GM12878 (cell line): ENCODE measurements at regions not wholly inside any gene's neighbourhood (a gene's known extent, or its start where the extent isn't known, plus 50 kb on each side); places are given as distances from the start of the nearest gene placed in this dataset.

Experiments
- ATAC-seq: fragments of 200-7000 bp; cut with Tn5 transposase; 3 replicates; pipeline ENCODE4 v1.9.1; 2020; ENCODE audit warnings: mild to moderate bottlenecking, moderate library complexity
- BruUV-seq: library from RNA; stranded (reverse); fragments of 400-500 nt; replicated peaks from 2 replicates; lab custom pipeline; 2021; lab: Mats Ljungman, UMichigan
- CTCF ChIA-PET: fragments of 300-600 bp; sonication (Branson Sonifier 250); formaldehyde crosslinking; extraction: SDS; loops from one replicate; lab custom pipeline; 2021; ENCODE audit warnings: inconsistent platforms; lab: Yijun Ruan, JAX
- POLR2A ChIA-PET: fragments of 350-600 bp; formaldehyde crosslinking; extraction: SDS; loops from one replicate; lab custom pipeline; 2021; ENCODE audit warnings: inconsistent platforms; lab: Charles Lee
- RAD21 ChIA-PET: fragments of 300-600 bp; sonication (Branson Sonifier 250); formaldehyde crosslinking; loops from one replicate; lab custom pipeline; 2023; ENCODE audit warnings: antibody characterized with exemption; ENCODE audit not compliant: unreplicated experiment; lab: Charles Lee
- SMC1A ChIA-PET: fragments of 300-600 bp; sonication (Branson Sonifier 250); formaldehyde crosslinking; loops from one replicate; lab custom pipeline; 2023; ENCODE audit not compliant: unreplicated experiment, uncharacterized antibody; lab: Charles Lee
- DNase-seq: peaks from one replicate; pipeline ENCODE4 v3.0.0-alpha.2; 2011; ENCODE audit warnings: low read depth, low spot score
- FAIRE-seq: peaks from 3 replicates; lab custom pipeline; 2011; peaks lifted over from hg19 to GRCh38; lab: Jason Lieb, UNC
- H2AFZ ChIP-seq: 2 replicates; pipeline ENCODE4 v1.6.0; 2011; ENCODE audit warnings: low read depth, low read length, control low read depth; ENCODE audit not compliant: control insufficient read depth
- H3K27ac ChIP-seq: 2 replicates; pipeline ENCODE4 v1.5.1; 2011; ENCODE audit warnings: control low read depth; ENCODE audit not compliant: control insufficient read depth, insufficient read depth
- H3K27me3 ChIP-seq, 2 experiments: replicated peaks in 1 of 2; 2 replicates each; pipeline versions ENCODE4 v1.6.0 to v1.6.1; 2011; ENCODE audit warnings: low read length in 1 of 2; ENCODE audit not compliant: control insufficient read depth in 2 of 2, insufficient read depth in 2 of 2
- H3K36me3 ChIP-seq, 2 experiments: 2 replicates each; pipeline ENCODE4 v1.5.1; 2011; ENCODE audit warnings: low read length in 1 of 2; ENCODE audit not compliant: control insufficient read depth in 2 of 2, insufficient read depth in 2 of 2
- H3K4me1 ChIP-seq: 2 replicates; pipeline ENCODE4 v1.6.1; 2011; ENCODE audit warnings: mild to moderate bottlenecking, low read length, moderate library complexity, mixed read lengths; ENCODE audit not compliant: control insufficient read depth, insufficient read depth
- H3K4me2 ChIP-seq: 2 replicates; pipeline ENCODE4 v1.6.0; 2011; ENCODE audit warnings: control low read depth; ENCODE audit not compliant: control insufficient read depth, insufficient read depth
- H3K4me3 ChIP-seq: fragments of 200-600 bp; sonication (generic); 2 replicates; pipeline ENCODE4 v1.5.1; 2016
- H3K79me2 ChIP-seq: 2 replicates; pipeline ENCODE4 v1.6.0; 2011; ENCODE audit warnings: low read length; ENCODE audit not compliant: control insufficient read depth, insufficient read depth
- H3K9ac ChIP-seq: 2 replicates; pipeline ENCODE4 v1.8.0; 2011; ENCODE audit warnings: low read length, control low read depth, mixed read lengths; ENCODE audit not compliant: control insufficient read depth, insufficient read depth
- H3K9me3 ChIP-seq: replicated peaks from 3 replicates; pipeline ENCODE4 v1.5.1; 2011; ENCODE audit warnings: mild to moderate bottlenecking, low read length; ENCODE audit not compliant: control insufficient read depth, insufficient read depth
- H4K20me1 ChIP-seq: 2 replicates; pipeline ENCODE4 v1.6.0; 2011; ENCODE audit not compliant: control insufficient read depth, insufficient read depth
- ASH2L ChIP-seq: fragments of 300-600, 200-600 bp; sonication (generic); IDR thresholded peaks from 2 replicates; pipeline ENCODE4 v1.6.1; 2017; ENCODE audit warnings: low read depth, mild to moderate bottlenecking, borderline replicate concordance
- CBX5 ChIP-seq: sonication (generic); IDR thresholded peaks from 2 replicates; pipeline ENCODE4 v1.6.1; 2016; ENCODE audit warnings: low read depth, moderate library complexity, mild to moderate bottlenecking, inconsistent platforms
- CHD2 ChIP-seq: IDR thresholded peaks from 2 replicates; pipeline ENCODE4 v1.6.1; 2011; ENCODE audit warnings: low read depth, low read length, improper control_type of control experiment, borderline replicate concordance
- CREB1 ChIP-seq: IDR thresholded peaks from 2 replicates; pipeline ENCODE4 v1.6.1; 2012; ENCODE audit warnings: low read depth, mild to moderate bottlenecking, inconsistent platforms
- FOXM1 ChIP-seq: IDR thresholded peaks from 2 replicates; pipeline ENCODE4 v1.6.1; 2012; ENCODE audit warnings: low read depth, mild to moderate bottlenecking, inconsistent platforms, low read length, moderate library complexity
- KLF5 ChIP-seq: fragments of 450-650 bp; IDR thresholded peaks from 2 replicates; pipeline ENCODE4 v1.6.1; 2014; ENCODE audit warnings: mild to moderate bottlenecking; ENCODE audit not compliant: partially characterized antibody
- LARP7 ChIP-seq: fragments of 450-650 bp; IDR thresholded peaks from 2 replicates; pipeline ENCODE4 v1.6.1; 2017; ENCODE audit warnings: mild to moderate bottlenecking
- RAD21 ChIP-seq: IDR thresholded peaks from 2 replicates; pipeline ENCODE4 v1.6.1; 2011; ENCODE audit warnings: mild to moderate bottlenecking, low read depth, low read length, moderate library complexity; ENCODE audit not compliant: insufficient read depth
- RCOR1 ChIP-seq: conservative IDR thresholded peaks from 2 replicates; pipeline ENCODE4 v1.6.1; 2012; ENCODE audit warnings: low read depth, low read length, improper control_type of control experiment
- SMAD1 ChIP-seq: fragments of 450-650 bp; IDR thresholded peaks from 2 replicates; pipeline ENCODE4 v1.6.1; 2018; ENCODE audit warnings: mild to moderate bottlenecking, low read depth; ENCODE audit not compliant: partially characterized antibody
- STAT1 ChIP-seq: fragments of 450-650 bp; conservative IDR thresholded peaks from 2 replicates; pipeline ENCODE4 v1.6.1; 2014; ENCODE audit warnings: antibody characterized with exemption, mild to moderate bottlenecking
- SUZ12 ChIP-seq: fragments of 200-600 bp; sonication (generic); IDR thresholded peaks from one replicate; pipeline ENCODE4 v1.6.1; 2018; ENCODE audit warnings: antibody characterized with exemption, mild to moderate bottlenecking; ENCODE audit not compliant: unreplicated experiment
- ZSCAN29 ChIP-seq: fragments of 450-650 bp; IDR thresholded peaks from 2 replicates; pipeline ENCODE4 v1.6.1; 2017; ENCODE audit warnings: mild to moderate bottlenecking, moderate library complexity
- ZZZ3 ChIP-seq: IDR thresholded peaks from 2 replicates; pipeline ENCODE4 v1.6.1; 2011; ENCODE audit warnings: low read depth; ENCODE audit not compliant: control insufficient read depth, insufficient read length
- WGBS: methylation state at CpG from one replicate; pipeline ENCODE4 v1.1.6; 2016; ENCODE audit warnings: low lambda C conversion rate; ENCODE audit not compliant: insufficient replicate concordance, insufficient coverage; ENCODE audit errors: missing lambda C conversion rate; 5-methylcytosine and 5-hydroxymethylcytosine counted together
- in situ Hi-C: fragments of 300-500 bp; cut with MboI; formaldehyde crosslinking; loops from 9 replicates; pipeline ENCODE4 v1.14.3; 2018; ENCODE audit warnings: mixed read lengths
- intact Hi-C: fragments of 100-400 bp; cut with micrococcal nuclease; formaldehyde crosslinking; loops from one replicate; pipeline ENCODE4 v1.14.2; 2022; ENCODE audit not compliant: unreplicated experiment
- TF ChIP-seq, protein P1 (sequence below): IDR thresholded peaks from 2 replicates; pipeline ENCODE4 v1.6.1; 2011; ENCODE audit warnings: borderline replicate concordance, low read depth, mild to moderate bottlenecking, moderate library complexity, low read length; ENCODE audit not compliant: insufficient read depth, poor library complexity, severe bottlenecking
- TF ChIP-seq, protein P2 (sequence below): fragments of 450-650 bp; IDR thresholded peaks from 2 replicates; pipeline ENCODE4 v1.6.1; 2016; ENCODE audit warnings: mild to moderate bottlenecking, moderate library complexity, borderline replicate concordance
- TF ChIP-seq, protein P3 (sequence below): fragments of 150-350 bp; IDR thresholded peaks from 2 replicates; pipeline ENCODE4 v1.6.1; 2014; ENCODE audit warnings: mild to moderate bottlenecking, low read depth, low read length

DNA sequence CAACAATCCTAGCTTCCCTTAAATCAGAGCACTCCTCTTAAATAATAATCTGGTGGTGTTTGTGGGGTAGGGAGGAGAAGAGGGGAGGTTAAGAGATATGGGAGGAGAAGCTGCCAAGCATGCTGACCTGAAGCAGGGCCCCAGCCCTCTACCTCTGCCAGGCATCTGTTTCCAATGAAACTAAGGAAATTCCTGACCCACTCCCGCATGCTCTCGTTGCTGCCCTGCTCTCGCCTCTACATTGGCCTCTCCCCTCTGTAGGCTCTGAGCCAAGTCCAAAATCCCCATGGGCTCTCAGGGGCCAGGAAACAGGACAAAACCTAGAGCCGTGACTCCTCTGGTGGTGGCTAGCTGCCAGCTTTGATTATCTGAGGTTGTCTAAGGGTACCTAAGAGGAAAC lies 559.5 kb upstream of the CDH11 start:
- no peaks in the 10 kb centered on the region for H3K9me3 ChIP-seq
- ChIA-PET SMC1A (no interaction called here), RAD21 (no interaction called here)
- no peaks in the 10 kb centered on the region for H3K79me2 ChIP-seq
- no peak overlapping the region for H2AFZ ChIP-seq
- no peak overlapping the region for H3K4me2 ChIP-seq
- DNase-seq: no peak
- no peak for TF ChIP-seq RCOR1
- TF ChIP-seq CREB1: no peak
- TF ChIP-seq SUZ12: no peak
- TF ChIP-seq, protein P1, sequence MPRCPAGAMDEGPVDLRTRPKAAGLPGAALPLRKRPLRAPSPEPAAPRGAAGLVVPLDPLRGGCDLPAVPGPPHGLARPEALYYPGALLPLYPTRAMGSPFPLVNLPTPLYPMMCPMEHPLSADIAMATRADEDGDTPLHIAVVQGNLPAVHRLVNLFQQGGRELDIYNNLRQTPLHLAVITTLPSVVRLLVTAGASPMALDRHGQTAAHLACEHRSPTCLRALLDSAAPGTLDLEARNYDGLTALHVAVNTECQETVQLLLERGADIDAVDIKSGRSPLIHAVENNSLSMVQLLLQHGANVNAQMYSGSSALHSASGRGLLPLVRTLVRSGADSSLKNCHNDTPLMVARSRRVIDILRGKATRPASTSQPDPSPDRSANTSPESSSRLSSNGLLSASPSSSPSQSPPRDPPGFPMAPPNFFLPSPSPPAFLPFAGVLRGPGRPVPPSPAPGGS: no peak
- TF ChIP-seq FOXM1: no peak
- TF ChIP-seq STAT1: no peak
- no peak for TF ChIP-seq CBX5
- TF ChIP-seq LARP7: no peak
- no peak for TF ChIP-seq ASH2L
- TF ChIP-seq ZZZ3: no peak
- no peak for TF ChIP-seq RAD21
- TF ChIP-seq, protein P2, sequence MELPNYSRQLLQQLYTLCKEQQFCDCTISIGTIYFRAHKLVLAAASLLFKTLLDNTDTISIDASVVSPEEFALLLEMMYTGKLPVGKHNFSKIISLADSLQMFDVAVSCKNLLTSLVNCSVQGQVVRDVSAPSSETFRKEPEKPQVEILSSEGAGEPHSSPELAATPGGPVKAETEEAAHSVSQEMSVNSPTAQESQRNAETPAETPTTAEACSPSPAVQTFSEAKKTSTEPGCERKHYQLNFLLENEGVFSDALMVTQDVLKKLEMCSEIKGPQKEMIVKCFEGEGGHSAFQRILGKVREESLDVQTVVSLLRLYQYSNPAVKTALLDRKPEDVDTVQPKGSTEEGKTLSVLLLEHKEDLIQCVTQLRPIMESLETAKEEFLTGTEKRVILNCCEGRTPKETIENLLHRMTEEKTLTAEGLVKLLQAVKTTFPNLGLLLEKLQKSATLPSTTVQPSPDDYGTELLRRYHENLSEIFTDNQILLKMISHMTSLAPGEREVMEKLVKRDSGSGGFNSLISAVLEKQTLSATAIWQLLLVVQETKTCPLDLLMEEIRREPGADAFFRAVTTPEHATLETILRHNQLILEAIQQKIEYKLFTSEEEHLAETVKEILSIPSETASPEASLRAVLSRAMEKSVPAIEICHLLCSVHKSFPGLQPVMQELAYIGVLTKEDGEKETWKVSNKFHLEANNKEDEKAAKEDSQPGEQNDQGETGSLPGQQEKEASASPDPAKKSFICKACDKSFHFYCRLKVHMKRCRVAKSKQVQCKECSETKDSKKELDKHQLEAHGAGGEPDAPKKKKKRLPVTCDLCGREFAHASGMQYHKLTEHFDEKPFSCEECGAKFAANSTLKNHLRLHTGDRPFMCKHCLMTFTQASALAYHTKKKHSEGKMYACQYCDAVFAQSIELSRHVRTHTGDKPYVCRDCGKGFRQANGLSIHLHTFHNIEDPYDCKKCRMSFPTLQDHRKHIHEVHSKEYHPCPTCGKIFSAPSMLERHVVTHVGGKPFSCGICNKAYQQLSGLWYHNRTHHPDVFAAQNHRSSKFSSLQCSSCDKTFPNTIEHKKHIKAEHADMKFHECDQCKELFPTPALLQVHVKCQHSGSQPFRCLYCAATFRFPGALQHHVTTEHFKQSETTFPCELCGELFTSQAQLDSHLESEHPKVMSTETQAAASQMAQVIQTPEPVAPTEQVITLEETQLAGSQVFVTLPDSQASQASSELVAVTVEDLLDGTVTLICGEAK: no peak
- TF ChIP-seq, protein P3, sequence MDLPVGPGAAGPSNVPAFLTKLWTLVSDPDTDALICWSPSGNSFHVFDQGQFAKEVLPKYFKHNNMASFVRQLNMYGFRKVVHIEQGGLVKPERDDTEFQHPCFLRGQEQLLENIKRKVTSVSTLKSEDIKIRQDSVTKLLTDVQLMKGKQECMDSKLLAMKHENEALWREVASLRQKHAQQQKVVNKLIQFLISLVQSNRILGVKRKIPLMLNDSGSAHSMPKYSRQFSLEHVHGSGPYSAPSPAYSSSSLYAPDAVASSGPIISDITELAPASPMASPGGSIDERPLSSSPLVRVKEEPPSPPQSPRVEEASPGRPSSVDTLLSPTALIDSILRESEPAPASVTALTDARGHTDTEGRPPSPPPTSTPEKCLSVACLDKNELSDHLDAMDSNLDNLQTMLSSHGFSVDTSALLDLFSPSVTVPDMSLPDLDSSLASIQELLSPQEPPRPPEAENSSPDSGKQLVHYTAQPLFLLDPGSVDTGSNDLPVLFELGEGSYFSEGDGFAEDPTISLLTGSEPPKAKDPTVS: no peak
- TF ChIP-seq SMAD1: no peak
- no peak for TF ChIP-seq ZSCAN29
- no peak for TF ChIP-seq KLF5
- no peak for TF ChIP-seq CHD2
- TF ChIP-seq, all 136 proteins: peak for 0
- no peak overlapping the region for H3K4me3 ChIP-seq
- no peaks in the 10 kb centered on the region for H3K36me3 ChIP-seq
- no peak overlapping the region for H3K9ac ChIP-seq
- no peak overlapping the region for H3K27ac ChIP-seq
- no peak for FAIRE-seq
- intact Hi-C loops (no loop called here), in situ Hi-C loops (no loop called here)
- ATAC-seq: no peak
- no TSS peak for BruUV-seq
- CTCF ChIA-PET: no interaction called here
- 25% methylated on average over 4 of the region's 4 CpGs for WGBS
- POLR2A ChIA-PET: no interaction called here
- no peaks in the 10 kb centered on the region for H3K4me1 ChIP-seq
- H3K27me3 ChIP-seq: no peaks in the 10 kb centered on the region
- no peaks in the 10 kb centered on the region for H4K20me1 ChIP-seq
